HUDEP-2 (cell line): ENCODE measurements at regions not wholly inside any gene's neighbourhood (a gene's known extent, or its start where the extent isn't known, plus 50 kb on each side); places are given as distances from the start of the nearest gene placed in this dataset.
"Not testable (repeated sequence)": the region's sequence is repeated elsewhere in the genome, so short reads cannot be mapped to it uniquely, and the experiment has no call there.

Source experiments
- DNase-seq, 76 experiments: peaks; one replicate each; lab custom pipeline; 2025; ENCODE audit not compliant: unreplicated experiment in 76 of 76; lab: John Stamatoyannopoulos, UW

DNA sequence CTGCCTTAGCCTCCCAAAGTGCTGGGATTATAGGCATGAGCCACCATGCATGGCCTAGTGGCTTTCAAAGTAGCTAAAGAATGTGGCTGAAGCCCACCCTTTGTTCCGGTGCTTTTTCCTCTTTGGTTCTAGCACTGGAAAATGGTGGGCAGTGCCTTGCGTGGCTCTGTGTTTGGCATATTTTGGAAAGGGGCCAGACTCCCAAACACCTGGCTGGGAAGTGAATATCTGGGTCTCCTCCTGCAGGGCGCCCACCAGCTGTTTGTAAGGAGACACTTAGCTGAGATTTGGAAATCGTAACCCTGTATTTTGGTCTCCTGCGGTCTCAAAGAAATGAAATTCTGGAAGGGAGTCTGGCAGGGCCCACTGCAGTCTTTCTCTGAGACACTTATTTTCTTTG lies 336.4 kb downstream of the IL20RB start:
- DNase-seq, result no peak

DNA sequence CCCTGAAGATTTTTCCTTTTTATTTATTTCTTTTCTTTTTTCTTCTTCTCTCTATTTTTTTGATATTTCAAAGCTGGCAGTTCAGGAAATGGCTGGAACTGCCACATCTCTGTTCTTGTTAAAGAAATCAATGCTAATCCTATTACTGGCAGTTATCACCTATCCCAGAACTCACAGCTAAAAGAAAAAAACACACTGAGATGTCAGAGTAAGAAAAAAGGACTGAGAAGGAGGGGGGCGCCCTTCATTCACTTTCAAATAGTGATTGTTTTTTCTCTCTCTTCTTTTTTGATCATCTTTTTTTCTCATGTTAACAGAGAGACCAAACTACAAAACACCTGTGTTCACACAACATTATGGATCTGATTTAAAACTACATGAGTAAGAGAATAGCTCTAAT lies 337.1 kb downstream of the IL20RB start:
- DNase-seq, result no peak

DNA sequence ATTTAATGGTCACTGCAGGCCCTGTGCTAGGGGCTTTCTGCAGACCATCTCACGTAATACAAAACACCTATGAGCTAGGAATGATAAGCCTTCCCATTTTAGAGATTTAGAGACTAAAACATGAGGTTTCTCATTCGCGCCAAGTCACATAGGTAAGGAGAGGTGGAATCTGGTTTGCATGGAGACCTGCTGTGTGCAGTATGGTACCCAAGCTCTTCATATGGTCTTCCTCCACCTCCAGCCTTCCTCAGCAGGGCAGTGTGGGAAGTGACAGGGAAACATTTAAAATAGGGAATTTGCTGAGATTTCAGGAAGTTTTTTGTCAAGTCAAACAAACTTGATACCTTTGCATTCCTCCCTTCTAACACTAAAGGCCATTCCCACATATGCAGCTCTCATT lies 337.6 kb downstream of the IL20RB start:
- DNase-seq, result no peak

DNA sequence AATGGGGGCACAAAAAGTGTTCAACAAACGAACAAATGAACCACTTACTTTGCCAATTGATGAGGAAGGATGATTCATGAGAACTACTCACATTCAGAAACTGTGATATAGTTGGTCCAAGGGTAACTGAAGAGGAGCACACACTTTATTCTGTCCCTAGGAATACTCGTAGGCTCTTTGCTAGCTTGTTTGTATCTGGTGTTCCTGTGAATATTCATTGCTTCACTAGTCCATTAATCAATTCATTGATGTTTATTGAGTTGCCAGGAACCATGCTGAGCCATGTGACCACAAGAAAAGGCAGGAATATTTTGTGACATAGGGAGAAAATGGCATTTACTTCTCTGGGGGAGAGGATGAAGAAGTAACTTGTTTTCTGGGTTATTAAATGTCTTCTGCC lies 338.3 kb downstream of the IL20RB start:
- no peak for DNase-seq

DNA sequence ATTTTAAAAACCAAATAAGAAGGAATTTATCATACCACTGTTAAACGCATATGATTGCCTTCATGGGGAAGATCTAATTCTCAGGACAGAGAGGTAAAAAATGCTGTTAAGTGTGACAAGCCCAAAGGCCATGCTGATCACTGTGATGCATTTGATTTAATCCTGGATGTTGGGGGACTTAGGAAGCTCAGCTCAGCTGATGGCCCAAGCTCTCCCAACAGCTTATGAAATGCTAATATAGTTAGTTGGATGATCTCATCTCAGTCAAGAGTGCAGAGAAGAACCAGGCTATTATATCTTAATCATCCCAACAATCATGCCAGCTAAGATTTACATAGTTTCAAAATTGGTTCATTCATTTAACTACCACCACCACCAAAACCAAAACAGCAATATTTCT lies 340.0 kb downstream of the IL20RB start:
- no peak for DNase-seq

DNA sequence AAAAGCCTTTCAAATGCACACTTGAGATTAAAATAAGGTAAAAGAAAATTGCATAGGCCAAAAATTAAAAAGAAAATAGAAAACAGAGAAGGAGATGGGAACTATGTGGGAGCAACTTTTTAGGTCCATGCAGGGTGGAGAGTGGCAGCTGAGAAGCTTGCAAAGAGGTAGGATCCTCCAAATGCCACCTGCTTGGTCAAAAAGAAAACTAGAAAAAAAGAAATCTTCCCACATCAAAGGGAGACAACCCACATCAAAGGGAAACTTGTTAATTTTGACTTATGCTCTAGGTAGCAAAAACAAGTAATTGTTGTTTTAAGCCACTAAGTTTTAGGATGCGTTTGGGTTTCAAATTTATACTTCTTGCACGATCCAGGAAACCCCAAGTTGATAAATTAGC lies 342.9 kb downstream of the IL20RB start:
- DNase-seq, result no peak

DNA sequence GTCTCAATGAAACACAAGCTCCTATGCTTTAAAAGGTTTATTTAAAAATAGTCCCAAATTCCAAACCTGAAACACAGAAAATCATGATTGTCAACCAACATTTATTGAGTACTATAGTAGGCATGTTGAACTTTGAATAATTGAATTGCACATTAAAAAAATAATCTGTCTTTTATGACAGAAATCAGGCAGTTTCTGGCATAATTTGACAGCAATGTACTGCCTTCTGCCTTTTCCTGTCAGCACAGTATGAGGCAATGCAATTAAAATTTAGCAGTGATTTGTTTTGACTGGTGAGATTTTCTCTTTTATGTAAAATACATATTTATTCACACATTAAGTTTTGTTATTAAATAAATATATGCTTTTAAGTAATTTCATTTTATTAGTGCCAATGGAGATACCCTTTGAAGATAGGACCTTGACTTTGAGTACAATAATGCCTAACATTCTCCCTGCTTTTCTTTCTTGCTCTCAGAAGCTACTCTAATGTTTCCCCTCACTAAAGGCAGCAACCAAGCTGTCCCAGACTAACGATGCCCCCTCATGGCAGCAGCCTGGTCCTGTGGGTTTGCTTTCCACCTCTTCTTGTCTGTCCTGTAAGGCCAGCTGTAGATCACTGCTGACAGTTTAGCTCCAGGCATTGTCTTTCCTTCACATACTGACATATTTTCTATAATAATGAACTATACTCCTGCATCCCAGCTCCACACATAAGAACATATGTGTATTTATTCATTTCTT lies 346.7 kb downstream of the IL20RB start:
- DNase-seq, result no peak

DNA sequence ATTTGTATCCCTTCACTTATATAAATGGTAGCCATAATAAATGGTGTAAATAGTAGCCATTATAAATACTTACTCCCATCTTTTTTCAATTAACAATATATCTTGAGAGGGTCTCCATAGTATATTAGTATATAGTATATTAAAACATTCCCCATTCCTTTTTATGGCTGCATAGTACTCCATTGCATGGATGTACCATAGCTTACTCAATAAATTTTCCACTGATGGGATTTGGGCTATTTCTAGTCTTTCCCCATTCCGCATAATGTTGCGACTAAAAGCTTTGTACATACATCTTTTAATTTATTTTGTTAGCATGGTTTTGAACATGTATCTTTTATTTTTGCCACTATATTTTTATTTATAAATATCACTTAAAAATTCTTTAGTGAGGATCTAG lies 366.3 kb downstream of the IL20RB start:
- no peak for DNase-seq

DNA sequence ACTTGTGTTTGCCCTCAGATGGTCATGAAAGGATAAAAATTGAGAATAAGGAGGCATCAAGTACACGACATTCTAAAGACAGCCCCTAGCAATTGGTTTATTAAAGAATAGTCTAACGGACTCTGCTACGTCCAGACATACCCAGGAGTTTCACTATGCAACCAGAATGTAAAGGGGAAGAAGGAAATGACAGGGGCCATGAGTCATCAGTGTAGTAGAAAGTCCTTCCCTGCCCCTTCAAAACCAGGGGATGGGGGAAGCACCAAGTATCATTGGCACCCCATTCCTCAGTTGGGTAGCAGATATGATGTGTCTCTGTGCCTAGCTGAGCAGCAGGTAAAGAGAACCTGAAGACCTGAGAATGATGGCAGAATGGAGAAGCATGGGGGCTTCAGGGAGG lies 367.4 kb downstream of the IL20RB start:
- DNase-seq, result no peak

DNA sequence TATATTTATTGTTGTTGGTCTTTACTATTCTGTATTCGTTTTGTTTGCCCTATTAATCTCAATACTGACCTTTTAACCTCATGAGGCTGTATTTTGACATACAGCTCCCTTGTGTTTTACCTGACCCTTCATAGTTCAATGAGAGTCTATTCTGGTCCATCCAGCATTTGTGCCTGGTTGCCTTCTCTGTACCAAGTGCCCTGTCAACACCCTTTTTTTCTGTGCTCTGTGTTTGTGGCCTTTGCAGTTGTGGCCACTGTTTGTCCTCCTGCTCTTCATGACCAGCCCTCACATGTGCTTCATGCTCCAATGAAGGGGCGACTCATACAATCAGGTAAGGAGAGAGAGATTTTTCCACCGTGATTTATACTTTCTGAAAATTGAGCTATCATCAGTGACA lies 368.2 kb downstream of the IL20RB start:
- no peak for DNase-seq

DNA sequence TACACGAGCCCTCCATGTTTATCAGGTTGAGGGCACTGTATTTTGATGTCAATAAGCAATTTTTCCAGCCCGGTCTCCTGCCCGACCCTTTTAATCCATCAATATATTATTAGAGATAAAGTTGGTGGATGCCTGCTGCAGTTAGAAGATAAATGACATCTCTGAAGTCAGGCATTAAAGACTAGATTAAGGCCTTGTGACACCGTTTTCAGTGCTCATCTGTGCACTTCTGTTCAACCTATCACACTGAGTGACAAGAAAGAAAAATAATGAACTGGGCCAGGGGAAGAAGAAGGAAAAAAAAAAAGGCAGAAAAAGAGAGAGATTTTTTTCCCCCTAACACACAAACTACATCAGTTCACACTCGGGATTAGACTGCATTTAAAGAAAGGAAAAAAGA lies 371.8 kb downstream of the IL20RB start:
- no peak for DNase-seq

DNA sequence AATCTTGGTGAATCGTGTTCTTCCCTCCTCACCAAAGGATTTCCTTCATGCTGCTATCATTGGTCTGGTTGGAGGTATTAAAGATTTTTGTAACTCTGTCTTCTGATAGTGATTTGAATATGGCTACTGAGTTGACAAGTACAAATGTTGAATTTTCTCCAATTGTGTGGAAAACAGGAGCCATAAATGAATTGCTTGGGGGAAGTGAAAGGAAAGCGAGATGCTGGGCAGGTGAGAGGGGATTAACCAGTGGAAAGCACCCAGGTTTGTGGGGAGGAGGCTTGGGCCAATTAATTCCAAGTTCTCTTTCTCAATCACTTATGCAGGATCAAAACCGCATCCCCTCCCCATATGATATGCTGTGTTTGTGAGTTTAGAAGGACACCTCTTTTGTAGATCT lies 372.5 kb downstream of the IL20RB start:
- DNase-seq, result no peak

DNA sequence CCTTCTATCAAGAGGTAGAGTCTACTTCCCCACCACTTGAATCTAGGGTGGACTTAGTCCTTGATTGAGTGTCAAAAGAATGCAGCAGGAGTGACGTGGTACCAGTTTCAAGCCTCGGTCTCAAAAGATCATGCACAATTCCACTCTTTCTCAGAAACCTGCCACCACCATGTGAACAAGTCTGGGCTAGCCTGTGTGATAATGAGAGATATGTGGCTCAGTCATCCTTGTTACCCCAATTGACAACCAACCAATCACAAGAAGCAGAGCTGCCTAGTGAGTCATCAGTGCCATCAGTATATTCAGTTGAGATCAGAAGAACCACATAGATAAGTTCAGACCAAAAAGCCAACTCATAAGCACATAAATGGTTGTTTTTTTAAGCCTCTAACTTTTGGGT lies 374.5 kb downstream of the IL20RB start:
- peak in 1 of 76 experiments; percentile 24 for DNase-seq

DNA sequence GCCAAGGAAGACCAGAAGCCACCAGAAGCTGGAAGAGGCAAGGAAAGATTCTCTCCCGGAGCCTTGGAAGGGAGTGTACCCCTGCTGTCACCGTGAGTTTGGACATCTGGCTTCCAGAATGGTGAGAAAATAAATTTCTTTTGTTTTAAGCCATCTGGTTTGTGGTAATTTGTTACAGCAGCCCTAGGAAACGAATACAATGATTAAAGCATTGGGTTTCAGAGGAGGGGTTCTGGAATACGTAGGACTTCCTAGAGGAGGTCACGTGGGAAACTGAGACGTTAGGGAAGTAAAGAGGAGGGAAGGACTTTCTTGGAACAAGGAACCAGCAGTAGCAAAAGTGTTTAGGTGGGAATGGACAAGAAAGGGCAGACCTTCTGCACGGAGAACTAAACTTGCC lies 377.7 kb downstream of the IL20RB start:
- DNase-seq, result no peak

DNA sequence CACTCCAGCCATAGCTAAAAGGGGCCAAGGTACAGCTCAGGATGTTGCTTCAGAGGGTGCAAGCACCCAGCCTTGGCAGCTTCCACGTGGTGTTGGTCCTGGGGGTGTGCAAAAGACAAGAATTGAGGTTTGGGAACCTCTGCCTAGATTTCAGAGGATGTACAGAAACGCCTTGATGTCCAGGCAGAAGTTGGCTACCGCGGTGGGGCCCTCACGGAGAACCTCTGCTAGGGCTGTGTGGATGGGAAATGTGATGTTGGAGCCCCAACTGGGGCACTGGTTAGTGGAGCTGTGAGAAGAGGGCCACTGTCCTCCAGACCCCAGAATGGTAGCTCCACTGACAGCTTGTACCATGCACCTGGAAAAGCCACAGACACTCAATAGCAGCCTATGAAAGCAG lies 380.6 kb downstream of the IL20RB start:
- not testable (repeated sequence) for DNase-seq

DNA sequence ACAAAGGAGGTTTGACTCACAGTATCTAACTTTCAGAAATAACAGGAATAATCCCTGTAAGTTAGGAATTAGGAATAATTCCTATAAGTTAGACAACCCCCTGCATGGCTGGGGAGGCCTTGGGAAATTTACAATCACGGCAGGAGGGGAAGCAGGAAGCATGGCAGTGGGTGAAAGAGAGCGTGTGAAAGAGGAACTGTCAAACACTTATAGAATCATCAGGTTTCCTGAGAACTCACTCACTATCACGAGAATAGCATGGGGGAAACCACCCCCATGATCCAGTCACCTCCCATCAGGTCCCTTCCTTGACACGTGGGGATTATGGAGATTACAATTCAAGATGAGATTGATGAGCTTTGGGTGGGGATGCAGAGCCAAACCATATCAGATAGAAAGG lies 385.5 kb downstream of the IL20RB start:
- no peak for DNase-seq

DNA sequence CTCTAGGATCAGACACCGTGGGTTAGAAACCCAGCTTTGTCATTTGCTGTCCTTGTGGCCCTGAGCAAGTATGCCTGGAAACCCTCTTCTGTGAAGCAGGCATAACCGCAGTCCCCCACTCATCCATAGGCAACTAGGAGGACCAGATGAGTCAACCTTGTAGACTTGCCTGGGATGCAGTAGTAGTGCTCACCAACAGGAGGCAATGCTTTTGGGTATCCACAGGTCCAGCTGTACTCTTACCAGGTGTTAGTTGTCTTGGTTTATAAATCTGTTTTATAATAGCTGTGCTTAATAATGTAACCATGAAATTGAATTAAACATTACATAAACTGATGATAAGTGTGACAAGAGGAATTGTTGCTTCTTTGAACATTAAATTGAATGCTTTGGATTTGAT lies 389.3 kb downstream of the IL20RB start:
- DNase-seq, result peak in 1 of 76 experiments; percentile 2

DNA sequence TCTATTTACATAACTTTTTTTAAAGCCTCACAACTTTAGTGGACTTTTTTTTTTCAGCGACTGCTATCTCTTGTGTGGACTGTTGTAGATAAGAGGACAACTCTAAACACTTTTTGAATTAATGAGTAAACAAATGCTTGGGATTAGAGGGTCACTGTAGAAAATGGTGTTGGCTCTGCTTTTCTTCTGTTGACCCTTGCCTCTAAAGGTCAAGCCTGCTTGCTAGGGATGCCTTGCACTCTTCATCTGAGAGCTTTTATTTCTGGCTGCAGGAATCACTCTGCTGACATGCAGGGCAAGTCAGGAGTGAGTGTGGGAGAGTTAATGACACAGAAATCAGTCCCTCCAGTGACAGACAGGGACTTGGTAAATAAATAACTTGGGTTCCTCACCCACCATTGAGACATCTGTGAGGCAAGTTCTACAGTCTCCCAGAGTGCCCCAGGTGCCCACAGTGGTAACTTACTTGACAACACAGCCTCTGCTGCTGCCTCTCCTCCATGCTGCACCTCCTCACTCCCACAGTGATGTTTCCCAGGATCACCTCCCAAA lies 390.1 kb downstream of the IL20RB start:
- DNase-seq, result no peak

DNA sequence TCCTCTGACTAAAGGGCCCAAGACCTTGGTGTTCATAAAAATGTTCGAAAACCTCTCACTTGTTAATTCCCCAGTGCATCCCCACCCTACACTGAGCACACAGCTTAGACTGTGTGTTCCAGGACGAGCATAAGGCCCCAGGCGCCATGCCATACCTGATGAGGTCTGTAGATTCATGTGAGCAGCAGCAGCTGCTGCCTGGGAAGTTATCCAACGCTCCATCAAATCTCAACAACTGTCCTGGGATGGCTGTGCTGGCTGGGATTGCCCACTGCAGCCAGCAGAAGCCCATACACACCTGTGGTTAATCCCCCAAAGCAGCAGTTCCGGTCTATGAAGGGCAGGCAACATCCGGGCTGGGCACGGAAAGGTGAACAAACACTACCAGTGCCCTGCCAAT lies 391.2 kb downstream of the IL20RB start:
- no peak for DNase-seq

DNA sequence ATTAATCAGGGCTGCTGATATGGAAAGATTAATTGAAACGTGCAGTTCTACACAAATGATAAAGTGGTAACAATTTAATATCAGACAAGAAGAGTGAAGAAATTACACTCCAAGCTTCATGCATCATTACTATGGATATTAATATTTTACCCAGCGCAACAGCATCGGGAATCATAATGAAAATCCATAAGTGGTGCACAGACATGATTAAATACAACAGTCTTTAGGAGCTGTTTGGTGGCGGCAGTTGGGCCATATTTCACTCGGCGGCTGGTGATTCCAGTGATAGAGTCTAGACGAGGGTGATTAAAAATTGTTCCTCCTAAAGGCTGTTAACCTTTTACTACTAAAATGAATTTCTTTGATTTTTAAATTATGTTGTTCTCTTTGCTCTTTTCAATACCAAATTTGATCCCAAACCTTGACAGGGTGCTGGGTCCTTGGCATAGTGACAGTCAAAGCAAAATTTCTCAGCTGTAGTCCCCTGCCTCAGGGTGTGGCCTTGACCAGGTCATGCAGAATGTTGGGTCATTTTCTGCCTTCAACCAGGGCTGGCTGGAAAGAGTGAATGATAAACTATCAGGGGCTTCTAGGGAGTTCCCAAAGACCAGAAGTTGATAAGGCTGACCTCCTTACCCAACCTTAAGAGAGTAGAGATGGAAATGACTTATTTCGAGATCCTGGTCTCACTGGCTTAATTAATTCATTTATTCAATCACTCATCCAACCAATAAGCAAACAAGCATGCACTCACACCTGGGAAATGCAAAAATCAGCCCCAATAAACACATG lies 392.0 kb downstream of the IL20RB start:
- DNase-seq, result no peak

DNA sequence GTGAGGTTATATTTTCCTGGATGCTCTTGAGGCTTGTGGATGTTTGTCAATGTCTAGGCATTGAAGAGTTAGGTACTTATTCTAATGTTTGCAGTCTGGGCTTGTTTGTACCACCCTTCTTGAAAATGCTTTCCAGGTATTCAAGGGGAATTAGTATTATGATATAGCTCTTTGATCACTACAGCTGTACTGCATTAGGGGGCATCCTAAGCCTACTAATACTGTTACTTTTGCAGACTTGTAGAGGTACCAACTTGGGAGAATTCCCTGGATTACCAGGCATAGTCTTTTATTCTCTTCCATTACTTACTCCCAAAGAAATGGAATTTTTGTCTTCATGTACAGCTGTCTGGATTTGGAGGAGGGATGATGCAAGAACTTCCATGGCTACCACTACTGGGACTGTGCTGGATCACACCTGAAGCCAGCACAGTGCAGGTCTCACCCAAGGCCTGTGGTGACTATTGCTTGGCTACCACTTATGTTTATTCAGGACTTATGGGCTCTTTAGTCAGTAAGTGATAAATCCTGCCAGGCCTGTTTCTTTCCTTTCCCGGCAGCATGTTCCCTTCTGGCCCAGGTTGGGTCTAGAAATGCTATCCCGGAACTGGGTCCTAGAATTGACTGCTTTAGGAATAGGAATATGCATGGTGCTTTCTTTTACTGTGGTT lies 402.9 kb downstream of the IL20RB start:
- DNase-seq, result no peak
